HG03280 (cell line): ENCODE measurements at regions not wholly inside any gene's neighbourhood (a gene's known extent, or its start where the extent isn't known, plus 50 kb on each side); places are given as distances from the start of the nearest gene placed in this dataset.
"Not testable (repeated sequence)": the region's sequence is repeated elsewhere in the genome, so short reads cannot be mapped to it uniquely, and the experiment has no call there.

Source experiments
- ATAC-seq: cut with Tn5 transposase; IDR thresholded peaks from one replicate; pipeline ENCODE4 v1.9.1; 2021; ENCODE audit warnings: mild to moderate bottlenecking, moderate library complexity; ENCODE audit not compliant: unreplicated experiment

- no peak for ATAC-seq
Observed at GRCh38 chr10:30765022-30765615, 135.6 kb upstream of the LYZL2 start.

- ATAC-seq, result no peak
Observed at GRCh38 chr10:30763918-30764317, 134.4 kb upstream of the LYZL2 start.

- no peak for ATAC-seq
Observed at GRCh38 chr10:30762620-30763019, 133.1 kb upstream of the LYZL2 start.

- no peak for ATAC-seq
Observed at GRCh38 chr10:30759423-30759822, 129.9 kb upstream of the LYZL2 start.

- ATAC-seq, result no peak
Observed at GRCh38 chr10:30758338-30758737, 128.8 kb upstream of the LYZL2 start.

- no peak for ATAC-seq
Observed at GRCh38 chr10:30756896-30757295, 127.3 kb upstream of the LYZL2 start.

GRCh38 chr10:30756151-30756550 lies 126.6 kb upstream of the LYZL2 start:
- no peak for ATAC-seq

GRCh38 chr10:30755441-30755953 lies 125.9 kb upstream of the LYZL2 start:
- no peak for ATAC-seq

- no peak for ATAC-seq
Observed at GRCh38 chr10:30752481-30752881, 122.9 kb upstream of the LYZL2 start.

GRCh38 chr10:30751678-30752331 lies 122.3 kb upstream of the LYZL2 start:
- peak; percentile 84 for ATAC-seq

- no peak for ATAC-seq
Observed at GRCh38 chr10:30750971-30751677, 121.6 kb upstream of the LYZL2 start.

GRCh38 chr10:30749385-30749784 lies 119.8 kb upstream of the LYZL2 start:
- ATAC-seq, result no peak

- ATAC-seq, result no peak
Observed at GRCh38 chr10:30748152-30748973, 118.8 kb upstream of the LYZL2 start.

GRCh38 chr10:30747633-30748032 lies 118.1 kb upstream of the LYZL2 start:
- no peak for ATAC-seq

GRCh38 chr10:30745953-30746352 lies 116.4 kb upstream of the LYZL2 start:
- no peak for ATAC-seq

GRCh38 chr10:30744106-30744505 lies 114.6 kb upstream of the LYZL2 start:
- no peak for ATAC-seq

GRCh38 chr10:30743586-30743985 lies 114.0 kb upstream of the LYZL2 start:
- ATAC-seq, result no peak

- ATAC-seq, result peak; percentile 87
Observed at GRCh38 chr10:30742471-30742870, 112.9 kb upstream of the LYZL2 start.

- ATAC-seq, result not testable (repeated sequence)
Observed at GRCh38 chr10:30740774-30741173, 111.2 kb upstream of the LYZL2 start.

GRCh38 chr10:30738416-30738815 lies 108.9 kb upstream of the LYZL2 start:
- ATAC-seq, result no peak

- ATAC-seq, result no peak
Observed at GRCh38 chr10:30737931-30738391, 108.4 kb upstream of the LYZL2 start.
